Cardiac fibroblast (primary cell): ENCODE measurements at regions not wholly inside any gene's neighbourhood (a gene's known extent, or its start where the extent isn't known, plus 50 kb on each side); places are given as distances from the start of the nearest gene placed in this dataset.
"Not testable (repeated sequence)": the region's sequence is repeated elsewhere in the genome, so short reads cannot be mapped to it uniquely, and the experiment has no call there.

Experiments
- DNase-seq, 2 donors: peaks; one replicate each; pipeline versions ENCODE4 v3.0.0 to v3.0.0-alpha.2; 2010; ENCODE audit warnings: low read depth in 2 of 2
- H3K4me3 ChIP-seq, 2 donors: replicated peaks in 1 of 2; 1 replicate in 1 of 2; 2 replicates in 1 of 2; pipeline ENCODE4 v1.5.1; 2011; ENCODE audit warnings: low read depth in 2 of 2, low read length in 2 of 2, mild to moderate bottlenecking in 2 of 2, moderate library complexity in 1 of 2

DNA sequence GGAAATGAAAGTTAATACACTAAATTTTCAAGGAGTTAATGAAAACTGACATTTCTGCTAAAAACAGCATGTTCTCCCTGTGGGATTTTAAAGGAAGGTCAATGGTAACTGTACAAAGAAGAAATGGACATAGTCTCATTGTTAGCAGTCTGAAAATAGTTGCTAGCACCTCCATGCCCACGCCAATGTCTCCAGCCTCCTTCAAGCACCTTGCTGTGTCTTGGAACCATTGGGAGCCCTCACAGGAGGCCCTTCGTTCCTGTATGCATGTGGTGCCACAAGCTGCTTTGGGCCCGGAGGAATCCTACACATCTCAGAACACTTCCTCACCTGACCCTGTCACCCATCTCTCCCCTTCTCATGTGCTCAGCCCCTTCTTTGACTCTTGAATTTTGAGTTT, 2888.1 kb downstream of the RPIA start:
- not testable (repeated sequence) for H3K4me3 ChIP-seq, DNase-seq

DNA sequence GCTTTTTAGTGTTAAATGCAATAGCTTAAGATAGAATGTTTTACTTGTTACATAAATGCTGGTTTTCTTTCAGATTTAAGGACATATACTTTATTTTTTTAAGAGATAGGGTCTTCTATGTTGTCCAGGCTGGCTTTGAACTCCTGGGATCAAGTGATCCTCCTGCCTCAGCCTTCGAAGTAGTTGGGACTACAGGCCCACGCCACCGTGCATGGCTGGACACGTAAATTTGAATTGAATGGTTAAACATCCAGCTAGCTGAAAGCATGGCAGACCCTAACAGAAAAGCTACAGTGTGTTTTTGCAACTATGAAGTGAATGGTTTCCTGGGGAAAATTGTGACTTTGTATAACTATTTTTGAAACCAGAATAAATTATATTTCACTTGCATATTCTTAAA, 2888.6 kb downstream of the RPIA start:
- not testable (repeated sequence) for H3K4me3 ChIP-seq, DNase-seq

DNA sequence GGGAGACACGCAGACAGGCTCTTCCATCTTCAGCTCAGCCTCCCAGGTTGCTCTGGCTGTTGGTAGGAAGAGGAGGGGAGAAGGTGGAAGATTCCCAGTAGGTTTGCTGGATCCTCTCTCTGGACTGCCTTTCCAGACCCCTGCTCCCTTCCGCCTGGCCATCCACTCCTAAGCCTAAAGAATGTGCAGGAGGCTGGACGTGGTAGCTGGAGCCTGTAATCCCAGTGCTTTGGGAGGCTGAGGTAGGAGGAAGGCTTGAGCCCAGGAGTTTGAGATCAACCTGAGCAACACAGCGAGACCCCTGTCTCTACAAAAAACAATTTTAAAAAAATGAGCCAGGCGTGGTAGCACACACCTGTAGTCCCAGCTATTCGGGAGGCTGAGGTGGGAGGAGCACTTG, 2895.6 kb downstream of the RPIA start:
- DNase-seq, H3K4me3 ChIP-seq: not testable (repeated sequence)

DNA sequence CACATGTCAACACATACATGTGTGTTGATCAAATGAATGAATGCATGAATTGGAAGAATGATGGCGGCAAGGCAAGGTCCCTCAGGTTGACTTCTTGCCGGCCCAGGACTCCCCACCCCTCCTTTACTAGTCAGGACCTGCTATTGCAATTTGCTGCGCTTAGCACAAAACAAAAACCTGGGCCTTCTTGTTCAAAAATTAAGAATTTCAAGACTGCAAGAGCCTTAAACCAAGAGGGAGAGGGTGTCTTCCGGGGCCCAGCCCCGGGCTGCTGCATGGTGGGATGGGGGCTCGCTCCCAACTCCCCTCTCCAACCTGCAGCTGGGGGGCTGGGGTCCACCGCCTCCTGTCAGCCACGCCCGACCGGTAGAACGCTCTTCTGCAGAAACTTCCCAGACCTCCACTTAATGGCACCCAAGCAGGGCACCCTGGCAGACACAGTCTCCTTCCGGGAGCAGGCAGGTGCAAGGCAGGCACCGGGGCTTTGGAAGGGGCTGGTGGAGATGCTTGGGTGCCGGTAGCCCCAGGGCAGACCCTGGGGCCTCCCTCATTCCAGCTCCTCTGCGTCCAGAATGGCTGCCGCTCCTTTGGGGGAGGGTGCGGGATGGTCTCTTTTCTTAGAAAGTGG, 2896.5 kb downstream of the RPIA start:
- H3K4me3 ChIP-seq, DNase-seq: not testable (repeated sequence)

DNA sequence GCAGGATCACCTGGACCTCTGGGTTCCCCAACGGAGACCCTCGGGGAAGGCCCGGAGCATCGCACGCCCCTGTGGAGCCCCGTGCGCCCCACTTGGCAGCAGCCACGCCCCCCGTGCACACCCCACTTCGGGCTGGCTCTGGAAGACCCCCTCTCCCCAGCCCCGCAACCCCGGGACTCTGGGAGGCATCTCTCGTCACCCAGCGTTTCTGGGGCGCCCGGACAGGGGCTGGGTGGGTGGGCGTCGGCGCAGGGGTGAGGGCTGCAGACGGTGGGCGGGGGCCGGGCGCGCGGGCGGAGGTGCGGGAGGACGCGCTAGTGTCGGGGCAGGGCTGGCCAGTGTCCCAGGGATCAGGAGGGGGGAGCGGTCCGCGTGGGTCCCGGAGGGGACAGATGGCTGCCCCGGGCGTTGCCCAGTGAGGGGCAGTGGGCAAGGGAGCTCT, 2897.3 kb downstream of the RPIA start:
- H3K4me3 ChIP-seq, DNase-seq: not testable (repeated sequence)

DNA sequence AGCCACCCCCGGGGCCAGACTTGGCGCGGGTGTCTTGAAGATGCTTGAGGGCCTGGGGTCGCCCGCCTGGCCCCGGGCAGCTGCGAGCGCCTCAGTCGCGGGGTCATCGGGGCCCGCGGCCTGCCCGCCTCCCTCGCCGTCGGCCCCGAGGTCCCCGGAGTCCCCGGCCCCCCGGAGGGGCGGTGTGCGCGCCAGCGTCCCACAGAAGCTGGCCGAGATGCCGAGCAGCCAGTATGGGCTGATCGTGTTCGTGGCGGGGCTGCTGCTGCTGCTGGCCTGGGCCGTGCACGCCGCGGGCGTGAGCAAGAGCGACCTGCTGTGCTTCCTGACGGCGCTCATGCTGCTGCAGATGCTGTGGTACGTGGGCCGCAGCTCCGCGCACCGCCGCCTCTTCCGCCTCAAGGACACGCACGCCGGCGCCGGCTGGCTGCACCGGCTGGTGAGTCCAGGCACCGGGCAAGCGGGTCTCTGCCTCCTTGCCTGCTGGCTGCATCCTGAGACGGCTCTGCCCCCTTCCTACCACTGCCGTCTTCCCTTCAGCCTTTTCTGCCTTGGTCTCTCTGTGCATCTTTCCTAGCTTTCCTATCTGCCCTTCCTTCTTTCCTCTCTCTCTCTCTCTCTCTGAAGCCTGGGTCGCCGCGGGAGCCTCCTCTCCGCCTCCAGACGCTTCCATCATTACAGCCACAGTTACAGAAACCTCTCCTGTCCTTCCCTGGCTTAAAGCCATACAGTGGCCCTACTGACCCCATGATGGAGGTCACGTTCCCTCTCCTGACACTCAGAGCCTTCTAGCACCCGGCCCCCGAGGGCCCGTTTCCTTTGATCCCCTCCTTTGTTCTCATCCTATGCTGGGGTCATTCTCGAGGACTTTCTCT, 2898.2 kb downstream of the RPIA start:
- not testable (repeated sequence) for H3K4me3 ChIP-seq, DNase-seq

DNA sequence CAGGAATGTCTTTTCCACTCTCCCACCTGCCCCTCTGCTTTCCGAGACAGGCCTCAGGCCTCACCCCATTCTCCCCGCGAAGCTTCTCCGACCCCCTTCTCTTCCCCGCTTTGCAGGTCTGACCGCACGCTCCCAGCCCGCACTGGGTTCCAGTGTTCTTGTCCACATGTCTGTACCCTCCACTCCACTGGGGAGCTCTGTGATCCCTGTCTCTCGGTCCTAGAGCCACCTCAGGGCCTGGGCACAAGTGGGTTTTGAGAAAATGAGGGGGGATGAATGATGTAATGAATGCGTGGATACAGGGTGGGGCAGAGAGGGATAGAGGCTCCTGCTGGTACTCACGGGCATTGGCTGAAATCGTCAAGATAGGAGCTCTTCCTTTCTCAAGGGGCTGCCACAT, 2898.9 kb downstream of the RPIA start:
- not testable (repeated sequence) for DNase-seq, H3K4me3 ChIP-seq

DNA sequence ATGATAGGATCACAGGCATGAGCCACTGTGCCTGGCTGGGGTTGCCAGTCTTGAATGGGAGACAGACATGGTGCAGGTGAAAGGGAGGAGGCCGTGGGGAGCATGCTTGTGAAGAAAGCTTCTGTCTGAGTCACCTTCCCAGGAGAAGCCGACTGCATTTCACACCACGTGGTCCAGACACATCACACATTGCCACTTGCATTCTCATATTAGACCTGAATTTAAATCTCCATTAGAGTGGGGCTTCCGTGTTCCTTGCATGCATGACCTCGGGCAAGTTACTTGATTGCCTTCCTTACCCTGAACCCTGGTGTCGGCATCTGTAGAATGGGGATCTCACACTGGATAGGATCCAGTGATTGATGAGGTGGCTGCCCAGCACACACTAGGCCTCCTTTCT, 2899.6 kb downstream of the RPIA start:
- not testable (repeated sequence) for H3K4me3 ChIP-seq, DNase-seq

DNA sequence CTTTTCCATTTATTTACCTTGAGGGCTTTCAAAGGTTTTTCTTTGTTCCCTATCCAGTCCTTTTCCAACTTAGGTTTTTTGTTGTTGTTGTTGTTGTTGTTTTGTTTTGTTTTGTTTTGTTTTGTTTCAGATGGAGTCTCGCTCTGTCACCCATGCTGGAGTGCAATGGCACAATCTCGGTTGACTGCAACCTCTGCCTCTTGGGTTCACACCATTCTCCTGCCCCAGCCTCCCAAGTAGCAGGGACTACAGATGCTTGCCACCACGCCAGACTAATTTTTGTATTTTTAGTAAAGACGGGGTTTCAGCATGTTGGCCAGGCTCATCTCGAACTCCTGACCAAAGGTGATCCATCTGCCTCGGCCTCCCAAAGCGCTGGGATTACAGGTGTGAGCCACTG, 2906.0 kb downstream of the RPIA start:
- not testable (repeated sequence) for H3K4me3 ChIP-seq

DNA sequence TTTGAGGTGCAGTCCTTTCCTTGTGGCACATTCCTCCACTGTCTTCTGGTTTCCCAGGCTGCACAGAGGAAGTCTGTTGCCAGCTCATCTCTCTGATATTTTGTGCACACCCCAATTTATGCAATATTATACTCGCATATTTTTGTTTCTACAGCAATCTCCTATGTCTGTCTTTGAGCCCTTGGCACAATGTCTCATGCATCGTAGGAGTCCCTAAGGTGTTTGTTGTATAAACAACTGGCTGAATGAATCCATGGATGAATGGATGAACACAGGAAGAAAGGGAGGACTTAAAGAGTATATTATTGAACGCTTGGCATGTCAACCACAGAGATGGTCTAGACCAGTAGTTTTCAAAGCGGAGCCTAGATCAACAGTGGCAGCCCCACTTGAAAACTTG, 2907.0 kb downstream of the RPIA start:
- DNase-seq = peak; percentile 42 to 78
- not testable (repeated sequence) for H3K4me3 ChIP-seq

More for the DNA sequence above, 2906.0 kb downstream of the RPIA start:
- DNase-seq = not testable (repeated sequence)

DNA sequence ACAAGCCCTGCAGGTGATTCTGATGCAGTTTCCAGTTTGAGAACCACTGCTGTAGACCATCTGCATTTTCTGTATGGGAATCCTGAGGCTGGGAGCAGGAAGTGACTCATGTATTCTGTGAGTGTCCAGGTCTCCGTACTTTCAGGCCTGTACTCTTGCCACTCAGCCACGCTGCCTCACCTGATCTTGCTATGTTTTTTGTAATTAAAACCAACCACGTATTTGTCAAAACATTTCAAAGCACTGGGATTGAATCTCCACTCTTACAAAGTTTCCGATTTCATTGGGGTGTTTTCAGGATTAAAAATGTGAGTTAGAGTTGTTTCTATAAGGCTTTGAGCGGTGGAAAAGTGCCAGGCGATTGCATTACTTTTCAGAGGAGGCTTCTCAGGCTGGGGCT, 2907.5 kb downstream of the RPIA start:
- DNase-seq = peak; percentile 27 to 37

DNA sequence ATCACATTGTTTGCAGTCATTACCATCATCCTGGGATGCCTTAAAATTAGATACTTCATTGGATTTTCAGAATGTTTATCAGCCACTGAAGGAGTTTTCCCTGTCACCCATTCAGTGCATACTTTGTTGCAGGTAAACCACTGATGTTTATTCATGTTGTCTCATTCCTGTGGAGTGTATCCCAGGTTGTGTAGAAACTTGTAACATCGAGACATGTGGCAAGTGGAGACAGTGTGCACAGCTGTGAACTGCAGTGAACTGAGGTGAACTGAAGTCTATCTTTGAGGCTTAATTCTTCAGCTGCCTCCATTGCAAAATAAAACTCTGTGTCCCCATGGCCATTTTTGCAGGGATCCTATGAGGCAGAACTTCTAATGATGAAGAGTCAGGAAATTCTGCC, 2911.4 kb downstream of the RPIA start:
- H3K4me3 ChIP-seq, DNase-seq: not testable (repeated sequence)

More for the DNA sequence above, 2907.5 kb downstream of the RPIA start:
- H3K4me3 ChIP-seq = not testable (repeated sequence)

DNA sequence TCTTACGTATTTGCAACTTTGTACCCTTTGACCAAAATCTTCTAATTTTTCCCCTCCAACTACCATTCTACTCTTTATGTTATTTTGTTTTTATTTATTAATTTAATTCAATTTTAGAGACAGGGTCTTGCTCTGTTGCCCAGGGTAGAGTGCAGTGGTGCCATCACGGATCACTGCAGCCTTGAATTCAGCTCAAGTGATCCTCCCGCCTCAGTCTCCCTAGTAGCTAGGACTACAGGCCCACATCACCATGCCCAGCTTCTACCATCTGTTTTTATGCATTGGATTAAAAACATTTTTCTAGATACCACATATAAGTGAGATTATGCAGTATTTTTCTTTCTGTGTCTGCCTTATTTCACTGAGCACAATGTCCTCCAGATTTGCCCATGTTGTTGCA, 2912.5 kb downstream of the RPIA start:
- DNase-seq = not testable (repeated sequence)

DNA sequence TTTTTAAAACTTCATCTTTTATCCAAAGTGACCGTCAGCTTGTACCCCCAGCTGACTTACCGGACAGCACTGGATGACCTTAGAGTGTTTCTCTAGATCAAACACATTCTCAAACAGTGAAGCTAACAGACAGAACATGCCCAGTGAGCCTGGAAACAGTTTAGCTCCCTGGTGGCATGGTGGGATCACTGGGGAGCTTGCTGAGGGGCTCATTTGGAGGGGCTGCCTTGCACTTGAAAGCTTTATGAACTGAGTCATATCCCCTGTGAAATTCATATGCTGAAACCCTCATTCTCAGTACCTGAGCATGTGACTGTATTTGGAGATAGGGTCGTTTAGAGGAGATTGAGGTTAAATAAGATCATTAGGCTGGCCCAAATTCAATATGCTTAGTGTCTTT, 2913.2 kb downstream of the RPIA start:
- DNase-seq = not testable (repeated sequence)

More for the DNA sequence above, 2912.5 kb downstream of the RPIA start:
- H3K4me3 ChIP-seq = not testable (repeated sequence)

DNA sequence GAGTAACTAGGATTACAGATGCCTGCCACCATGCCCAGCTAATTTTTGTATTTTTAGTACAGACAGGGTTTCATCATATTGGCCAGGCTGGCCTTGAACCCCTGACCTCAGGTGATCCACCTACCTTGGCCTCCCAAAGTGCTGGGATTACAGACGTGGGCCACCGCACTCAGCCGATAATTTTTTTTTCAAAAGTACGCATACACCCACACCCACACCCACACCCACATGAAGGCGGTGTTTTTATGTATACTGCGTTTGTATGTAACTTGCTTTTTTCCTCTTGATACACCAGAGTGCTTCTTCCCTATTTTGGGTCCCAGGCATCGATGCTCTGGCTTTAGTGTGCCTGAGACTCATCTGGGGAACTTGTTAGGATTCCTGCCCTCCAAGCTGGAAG, 2932.3 kb downstream of the RPIA start:
- not testable (repeated sequence) for H3K4me3 ChIP-seq, DNase-seq

More for the DNA sequence above, 2913.2 kb downstream of the RPIA start:
- H3K4me3 ChIP-seq = not testable (repeated sequence)

DNA sequence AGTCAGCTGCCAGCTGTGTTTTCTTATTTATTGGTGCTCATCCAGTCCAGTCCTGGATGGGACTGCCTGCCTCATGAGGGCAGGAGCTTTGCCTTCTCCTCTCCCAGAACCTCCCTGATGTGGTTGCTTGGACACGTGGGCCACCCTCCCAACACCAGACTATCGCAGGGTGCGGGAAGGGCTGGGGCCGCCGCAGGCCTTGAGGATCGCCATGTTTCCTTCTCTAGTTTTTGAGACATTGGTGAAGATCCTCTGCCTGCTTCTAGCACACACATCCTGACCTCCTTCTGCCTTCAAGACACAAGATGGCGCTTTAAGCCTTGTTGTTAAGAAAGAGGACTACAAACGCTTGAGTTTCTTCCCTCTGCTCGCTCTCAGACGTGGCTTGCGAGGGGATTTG, 2937.0 kb downstream of the RPIA start:
- DNase-seq = not testable (repeated sequence)

DNA sequence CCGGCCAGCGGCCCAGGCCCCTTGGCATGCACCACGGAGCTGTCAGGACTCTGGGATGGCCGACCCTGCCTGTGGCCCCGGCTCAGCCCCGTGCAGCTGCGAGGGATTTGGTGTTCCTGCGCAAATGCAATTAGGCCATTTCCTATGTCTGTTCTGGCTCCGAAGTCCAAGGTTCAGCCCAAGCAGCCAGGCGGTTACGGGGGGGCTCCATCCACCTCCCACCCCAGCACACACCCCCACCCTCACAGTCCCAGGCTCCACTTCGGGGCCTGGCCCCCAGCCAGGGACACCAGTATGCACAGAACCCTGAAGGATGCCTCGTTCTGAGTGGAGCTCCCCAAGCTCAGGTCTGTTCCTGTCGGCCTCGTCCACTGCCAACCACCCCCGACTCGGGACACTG, 2965.7 kb downstream of the RPIA start:
- H3K4me3 ChIP-seq = not testable (repeated sequence)
- DNase-seq = peak; percentile 47 to 83

More for the DNA sequence above, 2937.0 kb downstream of the RPIA start:
- not testable (repeated sequence) for H3K4me3 ChIP-seq

DNA sequence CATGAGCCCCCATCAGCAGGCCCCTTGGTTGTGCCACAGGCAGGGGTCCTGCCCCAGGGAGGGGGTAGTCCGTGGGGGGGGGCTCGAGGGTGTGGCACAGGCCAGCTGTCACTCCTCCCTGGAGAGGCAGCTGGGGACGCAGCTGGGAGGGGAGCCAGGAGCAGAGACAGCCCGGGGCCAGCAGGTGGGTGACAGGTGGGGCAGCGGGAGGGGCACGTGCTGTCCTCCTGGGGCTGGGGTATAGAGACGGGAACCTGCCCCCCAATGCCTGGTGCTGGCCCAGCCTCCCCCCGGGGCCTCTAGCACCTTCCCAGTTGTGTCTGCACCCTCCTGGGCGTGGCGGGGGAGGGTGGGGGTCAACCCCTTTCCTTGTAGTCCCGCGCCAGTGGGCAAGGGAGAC, 2966.9 kb downstream of the RPIA start:
- peak overlapping the region in 1 of 2 donors; percentile 18 for H3K4me3 ChIP-seq
- not testable (repeated sequence) for DNase-seq
